MM.1S (cell line): ENCODE measurements at regions not wholly inside any gene's neighbourhood (a gene's known extent, or its start where the extent isn't known, plus 50 kb on each side); places are given as distances from the start of the nearest gene placed in this dataset.

Experiments
- DNase-seq: peaks from one replicate; pipeline ENCODE4 v3.0.0-alpha.2; 2015
- H2AFZ ChIP-seq: fragments of 300-600 bp; sonication (generic); 2 replicates; pipeline ENCODE4 v1.6.0; 2016; ENCODE audit warnings: antibody characterized with exemption, low read length
- H3F3A ChIP-seq: fragments of 300-600 bp; sonication (generic); 2 replicates; pipeline ENCODE4 v1.6.1; 2016; ENCODE audit warnings: mild to moderate bottlenecking, antibody characterized with exemption, low read length, moderate library complexity, mixed read lengths; ENCODE audit not compliant: insufficient read depth
- H3K27ac ChIP-seq: fragments of 300-600 bp; sonication (generic); 2 replicates; pipeline ENCODE4 v1.5.1; 2016; ENCODE audit warnings: mild to moderate bottlenecking, low read length
- H3K27me3 ChIP-seq: fragments of 300-600 bp; sonication (generic); replicated peaks from 2 replicates; pipeline ENCODE4 v1.6.0; 2016; ENCODE audit warnings: low read length; ENCODE audit not compliant: insufficient read depth
- H3K36me3 ChIP-seq: fragments of 300-600 bp; sonication (generic); replicated peaks from 2 replicates; pipeline ENCODE4 v1.6.1; 2016; ENCODE audit warnings: mild to moderate bottlenecking, low read length, mixed read lengths; ENCODE audit not compliant: insufficient read depth
- H3K4me1 ChIP-seq: fragments of 300-600 bp; sonication (generic); 2 replicates; pipeline ENCODE4 v1.6.1; 2016; ENCODE audit warnings: low read length, mixed read lengths
- H3K4me2 ChIP-seq: fragments of 300-600 bp; sonication (generic); 2 replicates; pipeline ENCODE4 v1.6.0; 2016; ENCODE audit warnings: low read depth, low read length
- H3K4me3 ChIP-seq: fragments of 300-600 bp; sonication (generic); 2 replicates; pipeline ENCODE4 v1.5.1; 2016; ENCODE audit warnings: low read length, mixed read lengths
- H3K79me2 ChIP-seq: fragments of 300-600 bp; sonication (generic); 2 replicates; pipeline ENCODE4 v1.6.1; 2016; ENCODE audit warnings: mixed run types, low read length, mixed read lengths
- H3K9ac ChIP-seq: fragments of 300-600 bp; sonication (generic); 2 replicates; pipeline ENCODE4 v1.6.1; 2016; ENCODE audit warnings: low read length, mixed read lengths
- H3K9me2 ChIP-seq: fragments of 300-600 bp; sonication (generic); replicated peaks from 2 replicates; pipeline ENCODE4 v1.6.1; 2016; ENCODE audit warnings: mild to moderate bottlenecking, low read length, mixed read lengths; ENCODE audit not compliant: insufficient read depth
- H3K9me3 ChIP-seq: fragments of 300-600 bp; sonication (generic); replicated peaks from 2 replicates; pipeline ENCODE4 v1.6.1; 2016; ENCODE audit warnings: mild to moderate bottlenecking, low read length, mixed read lengths; ENCODE audit not compliant: insufficient read depth
- H4K20me1 ChIP-seq: fragments of 300-600 bp; sonication (generic); 2 replicates; pipeline ENCODE4 v1.6.1; 2016; ENCODE audit warnings: mild to moderate bottlenecking, low read length, moderate library complexity, mixed read lengths; ENCODE audit not compliant: insufficient read depth
- CTCF ChIP-seq: fragments of 300-600 bp; sonication (generic); IDR thresholded peaks from 2 replicates; pipeline ENCODE4 v1.5.1; 2016; ENCODE audit warnings: antibody characterized with exemption, low read length, mixed read lengths
- EZH2 ChIP-seq: fragments of 300-600 bp; sonication (generic); optimal IDR thresholded peaks from 2 replicates; pipeline ENCODE3; 2017; ENCODE audit warnings: low read depth, mild to moderate bottlenecking, antibody characterized with exemption, low read length, mixed read lengths
- EZH2phosphoT487 ChIP-seq: fragments of 300-600 bp; sonication (generic); IDR thresholded peaks from 2 replicates; pipeline ENCODE4 v1.6.1; 2018; ENCODE audit warnings: antibody characterized with exemption, low read length

GRCh38 chr3:16048435-16049318, 125.8 kb upstream of the GALNT15 start:
- H3K4me3 ChIP-seq = peak overlapping the region; percentile 36
- no peaks in the 10 kb centered on the region for H3K4me1 ChIP-seq

GRCh38 chr3:16050641-16051467, 123.6 kb upstream of the GALNT15 start:
- DNase-seq = no peak
- H3F3A ChIP-seq = no peaks in the 10 kb centered on the region
- no peak overlapping the region for H2AFZ ChIP-seq
- H3K27me3 ChIP-seq = no peaks in the 10 kb centered on the region
- no peaks in the 10 kb centered on the region for H3K9me3 ChIP-seq
- no peak overlapping the region for H3K27ac ChIP-seq
- no peaks in the 10 kb centered on the region for H4K20me1 ChIP-seq
- H3K36me3 ChIP-seq = no peaks in the 10 kb centered on the region
- no peak overlapping the region for H3K4me3 ChIP-seq
- no peaks in the 10 kb centered on the region for H3K4me1 ChIP-seq
- no peak overlapping the region for H3K4me2 ChIP-seq
- no peaks in the 10 kb centered on the region for H3K9me2 ChIP-seq
- no peaks in the 10 kb centered on the region for H3K79me2 ChIP-seq
- H3K9ac ChIP-seq = no peak overlapping the region
- TF ChIP-seq CTCF (no peak), EZH2 (no peak), EZH2phosphoT487 (no peak)

More at GRCh38 chr3:16048435-16049318, 125.8 kb upstream of the GALNT15 start:
- Histone ChIP-seq H3K4me2 (peak overlapping the region; percentile 56), H3K9ac (no peak overlapping the region), H3K27ac (no peak overlapping the region), H3K9me2 (no peaks in the 10 kb centered on the region), H2AFZ (peak overlapping the region; percentile 66; the same call in 1 of the 2 replicates), H3K79me2 (no peaks in the 10 kb centered on the region), H3K36me3 (no peaks in the 10 kb centered on the region), H4K20me1 (no peaks in the 10 kb centered on the region), H3K9me3 (no peaks in the 10 kb centered on the region), H3K27me3 (no peaks in the 10 kb centered on the region), H3F3A (no peaks in the 10 kb centered on the region)
- TF ChIP-seq CTCF (peak; percentile 80), EZH2 (no peak)
- peak; percentile 67 for DNase-seq

GRCh38 chr3:16051691-16052090, 122.8 kb upstream of the GALNT15 start:
- Histone ChIP-seq H3K9me2 (no peaks in the 10 kb centered on the region), H2AFZ (no peak overlapping the region), H3F3A (no peaks in the 10 kb centered on the region), H3K27me3 (no peaks in the 10 kb centered on the region), H3K9me3 (no peaks in the 10 kb centered on the region), H4K20me1 (no peaks in the 10 kb centered on the region), H3K27ac (no peak overlapping the region), H3K4me1 (no peaks in the 10 kb centered on the region), H3K4me2 (no peak overlapping the region), H3K9ac (no peak overlapping the region), H3K36me3 (no peaks in the 10 kb centered on the region), H3K79me2 (no peaks in the 10 kb centered on the region), H3K4me3 (no peak overlapping the region)
- TF ChIP-seq EZH2phosphoT487 = no peak
- no peak for TF ChIP-seq CTCF
- DNase-seq = no peak
